ENCODE measurements at regions not wholly inside any gene's neighbourhood (a gene's known extent, or its start where the extent isn't known, plus 50 kb on each side); places are given as distances from the start of the nearest gene placed in this dataset.
"Not testable (repeated sequence)": the region's sequence is repeated elsewhere in the genome, so short reads cannot be mapped to it uniquely, and the experiment has no call there.

- Histone ChIP-seq H3K4me2 (ENCODE audit: low read depth, low read length, poor library complexity, severe bottlenecking) (no peak overlapping the region), H3K36me3 (ENCODE audit: insufficient read depth, low read length) (no peaks in the 10 kb centered on the region), H3F3A (ENCODE audit: low read depth) (no peaks in the 10 kb centered on the region), H3K4me3 (ENCODE audit: low read length, poor library complexity, severe bottlenecking) (no peak overlapping the region), H3K27me3 (ENCODE audit: insufficient read depth, low read length, poor library complexity, severe bottlenecking) (no peaks in the 10 kb centered on the region), H2AFZ (ENCODE audit: low read length) (no peak overlapping the region), H3K4me1 (ENCODE audit: insufficient read depth, low read length, poor library complexity, severe bottlenecking) (no peaks in the 10 kb centered on the region), H3K9me2 (replicated peaks; ENCODE audit: low read depth, low read length) (no peaks in the 10 kb centered on the region), H3K79me2 (ENCODE audit: insufficient read depth, low read length) (no peaks in the 10 kb centered on the region), H3K9ac (ENCODE audit: low read depth, low read length, poor library complexity, severe bottlenecking) (no peak overlapping the region), H3K9me3 (ENCODE audit: insufficient read depth, low read depth, low read length) (no peaks in the 10 kb centered on the region), H4K20me1 (ENCODE audit: insufficient read depth, low read length, poor library complexity, severe bottlenecking) (no peaks in the 10 kb centered on the region)
- TF ChIP-seq CTCF (conservative IDR thresholded peaks at IDR 0.05; ENCODE audit: low read length) (no peak), EZH2phosphoT487 (IDR thresholded peaks at IDR 0.05; ENCODE audit: borderline replicate concordance) (no peak)
These were observed 372.0 kb upstream of the NDST4 start for GRCh38 chr4:115485402-115485801.

- H3K9me3 ChIP-seq (ENCODE audit: insufficient read depth, low read depth, low read length), result no peaks in the 10 kb centered on the region
- no peak overlapping the region for H3K4me2 ChIP-seq (ENCODE audit: low read depth, low read length, poor library complexity, severe bottlenecking)
- H3K4me1 ChIP-seq (ENCODE audit: insufficient read depth, low read length, poor library complexity, severe bottlenecking), result no peaks in the 10 kb centered on the region
- H3F3A ChIP-seq (ENCODE audit: low read depth), result no peaks in the 10 kb centered on the region
- no peaks in the 10 kb centered on the region for H3K36me3 ChIP-seq (ENCODE audit: insufficient read depth, low read length)
- TF ChIP-seq EZH2phosphoT487 (IDR thresholded peaks at IDR 0.05; ENCODE audit: borderline replicate concordance), result no peak
- TF ChIP-seq CTCF (conservative IDR thresholded peaks at IDR 0.05; ENCODE audit: low read length), result no peak
- H4K20me1 ChIP-seq (ENCODE audit: insufficient read depth, low read length, poor library complexity, severe bottlenecking), result no peaks in the 10 kb centered on the region
- no peak overlapping the region for H3K4me3 ChIP-seq (ENCODE audit: low read length, poor library complexity, severe bottlenecking)
- H2AFZ ChIP-seq (ENCODE audit: low read length), result no peak overlapping the region
- no peaks in the 10 kb centered on the region for H3K79me2 ChIP-seq (ENCODE audit: insufficient read depth, low read length)
- H3K27me3 ChIP-seq (ENCODE audit: insufficient read depth, low read length, poor library complexity, severe bottlenecking), result no peaks in the 10 kb centered on the region
- H3K9me2 ChIP-seq (replicated peaks; ENCODE audit: low read depth, low read length), result no peaks in the 10 kb centered on the region
- H3K9ac ChIP-seq (ENCODE audit: low read depth, low read length, poor library complexity, severe bottlenecking), result no peak overlapping the region
These were observed 371.1 kb upstream of the NDST4 start for GRCh38 chr4:115484479-115484878.

GRCh38 chr4:115470763-115471162 is 357.3 kb upstream of the NDST4 start:
- no peak overlapping the region for H3K9ac ChIP-seq (ENCODE audit: low read depth, low read length, poor library complexity, severe bottlenecking)
- no peaks in the 10 kb centered on the region for H4K20me1 ChIP-seq (ENCODE audit: insufficient read depth, low read length, poor library complexity, severe bottlenecking)
- no peaks in the 10 kb centered on the region for H3K9me3 ChIP-seq (ENCODE audit: insufficient read depth, low read depth, low read length)
- no peaks in the 10 kb centered on the region for H3K79me2 ChIP-seq (ENCODE audit: insufficient read depth, low read length)
- no peaks in the 10 kb centered on the region for H3F3A ChIP-seq (ENCODE audit: low read depth)
- H3K4me2 ChIP-seq (ENCODE audit: low read depth, low read length, poor library complexity, severe bottlenecking), result no peak overlapping the region
- TF ChIP-seq EZH2phosphoT487 (IDR thresholded peaks at IDR 0.05; ENCODE audit: borderline replicate concordance), result no peak
- no peak for TF ChIP-seq CTCF (conservative IDR thresholded peaks at IDR 0.05; ENCODE audit: low read length)
- no peaks in the 10 kb centered on the region for H3K36me3 ChIP-seq (ENCODE audit: insufficient read depth, low read length)
- H2AFZ ChIP-seq (ENCODE audit: low read length), result no peak overlapping the region
- H3K4me3 ChIP-seq (ENCODE audit: low read length, poor library complexity, severe bottlenecking), result no peak overlapping the region
- no peaks in the 10 kb centered on the region for H3K27me3 ChIP-seq (ENCODE audit: insufficient read depth, low read length, poor library complexity, severe bottlenecking)
- no peaks in the 10 kb centered on the region for H3K4me1 ChIP-seq (ENCODE audit: insufficient read depth, low read length, poor library complexity, severe bottlenecking)
- H3K9me2 ChIP-seq (replicated peaks; ENCODE audit: low read depth, low read length), result no peaks in the 10 kb centered on the region

DNA sequence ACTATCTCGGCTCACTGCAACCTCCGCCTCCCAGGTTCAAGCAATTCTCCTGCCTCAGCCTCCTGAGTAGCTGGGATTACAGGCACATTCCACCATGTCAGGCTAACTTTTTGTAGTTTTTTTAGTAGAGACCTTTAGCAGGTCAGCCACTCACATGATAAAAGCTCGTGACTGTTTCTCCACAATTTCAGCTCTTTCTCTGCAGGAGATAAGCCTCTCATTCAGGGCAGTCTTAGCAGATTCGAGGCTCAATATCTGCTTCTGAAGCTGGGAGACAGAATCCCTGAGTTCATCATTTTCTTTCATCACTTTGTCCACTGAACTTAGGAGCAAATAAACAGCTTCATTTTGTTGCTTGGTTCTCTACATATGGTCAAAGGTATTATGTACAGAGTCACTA is 345.9 kb upstream of the NDST4 start:
- not testable (repeated sequence) for H3K4me3 ChIP-seq (ENCODE audit: low read length, poor library complexity, severe bottlenecking); H4K20me1 ChIP-seq (ENCODE audit: insufficient read depth, low read length, poor library complexity, severe bottlenecking)

More for the DNA sequence above, 345.9 kb upstream of the NDST4 start:
- not testable (repeated sequence) for H3K79me2 ChIP-seq (ENCODE audit: insufficient read depth, low read length); H3K4me1 ChIP-seq (ENCODE audit: insufficient read depth, low read length, poor library complexity, severe bottlenecking); H3K9me3 ChIP-seq (ENCODE audit: insufficient read depth, low read depth, low read length); H3K27me3 ChIP-seq (ENCODE audit: insufficient read depth, low read length, poor library complexity, severe bottlenecking); H2AFZ ChIP-seq (ENCODE audit: low read length); H3K4me2 ChIP-seq (ENCODE audit: low read depth, low read length, poor library complexity, severe bottlenecking); H3K9me2 ChIP-seq (replicated peaks; ENCODE audit: low read depth, low read length); H3F3A ChIP-seq (ENCODE audit: low read depth); H3K36me3 ChIP-seq (ENCODE audit: insufficient read depth, low read length); H3K9ac ChIP-seq (ENCODE audit: low read depth, low read length, poor library complexity, severe bottlenecking)
